Motor neuron (in vitro differentiated cells): ENCODE measurements at regions not wholly inside any gene's neighbourhood (a gene's known extent, or its start where the extent isn't known, plus 50 kb on each side); places are given as distances from the start of the nearest gene placed in this dataset.

Source experiments
- ATAC-seq, 8 experiments: fragments of 200-7000 bp; cut with Tn5 transposase; replicated peaks in 6 of 8; 2 replicates each; pipeline ENCODE4 v1.8.0; 2021; ENCODE audit warnings: mild to moderate bottlenecking in 8 of 8, moderate library complexity in 8 of 8
- H3K27ac ChIP-seq, 2 donors: fragments of 250-450 bp; sonication (Bioruptor Pico); 2 replicates each; pipeline ENCODE4 v1.9.0; 2021; ENCODE audit warnings: antibody characterized with exemption in 2 of 2, mild to moderate bottlenecking in 2 of 2, moderate library complexity in 1 of 2
- H3K4me1 ChIP-seq, 2 donors: fragments of 250-450 bp; sonication (Bioruptor Pico); replicated peaks in 1 of 2; 2 replicates each; pipeline ENCODE4 v1.6.1; 2021; ENCODE audit warnings: antibody characterized with exemption in 2 of 2, mild to moderate bottlenecking in 2 of 2, moderate library complexity in 1 of 2
- H3K4me3 ChIP-seq, 5 donors: fragments of 250-450 bp; sonication (Bioruptor Pico); 2 replicates each; pipeline ENCODE4 v1.9.0; 2021; ENCODE audit warnings: antibody characterized with exemption in 5 of 5, mild to moderate bottlenecking in 5 of 5, moderate library complexity in 4 of 5
- WGBS, 10 experiments: fragments of 450-650 bp; shearing (Covaris generic); methylation state at CpG; one replicate each; pipeline ENCODE4 v1.0.0; 2022; 5-methylcytosine and 5-hydroxymethylcytosine counted together
- in situ Hi-C, 9 experiments: fragments of 400-800 bp; cut with MboI; loops; one replicate each; pipeline ENCODE4 v1.15.0; 2021; ENCODE audit warnings: low sequenced_read_pairs in 9 of 9, low pct_unique_long_range_greater_than_20kb in 2 of 9; ENCODE audit not compliant: unreplicated experiment in 9 of 9

DNA sequence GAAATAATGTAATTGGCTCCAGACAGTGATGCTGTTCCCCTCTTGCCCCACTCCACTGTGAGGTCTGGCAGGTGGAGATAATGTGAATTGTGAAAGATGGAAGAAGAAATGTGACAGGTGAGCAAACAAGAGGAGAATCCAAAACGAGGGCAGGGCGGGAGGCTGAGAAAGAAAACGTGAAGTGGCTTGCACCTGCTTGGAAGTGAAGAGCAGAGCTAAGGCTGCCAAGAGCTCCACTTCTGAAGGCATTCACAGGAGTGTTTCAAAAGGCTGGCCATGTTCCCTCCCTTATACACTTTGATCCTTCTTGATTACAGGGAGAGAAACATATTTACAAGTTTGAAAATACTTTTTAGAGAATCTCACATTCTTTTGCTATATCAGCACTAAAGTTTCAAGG is 359.4 kb downstream of the EPHA7 start:
- H3K4me3 ChIP-seq = no peak overlapping the region
- 8 to 83% (median 63%) methylated on average over 2 to 3 of the region's 3 CpGs; no CpG with 5 or more reads in 1 of the 10 experiments for WGBS, 10 experiments
- no peak overlapping the region for H3K27ac ChIP-seq
- H3K4me1 ChIP-seq = no peaks in the 10 kb centered on the region
- in situ Hi-C loops = no loop called here
- ATAC-seq = no peak

DNA sequence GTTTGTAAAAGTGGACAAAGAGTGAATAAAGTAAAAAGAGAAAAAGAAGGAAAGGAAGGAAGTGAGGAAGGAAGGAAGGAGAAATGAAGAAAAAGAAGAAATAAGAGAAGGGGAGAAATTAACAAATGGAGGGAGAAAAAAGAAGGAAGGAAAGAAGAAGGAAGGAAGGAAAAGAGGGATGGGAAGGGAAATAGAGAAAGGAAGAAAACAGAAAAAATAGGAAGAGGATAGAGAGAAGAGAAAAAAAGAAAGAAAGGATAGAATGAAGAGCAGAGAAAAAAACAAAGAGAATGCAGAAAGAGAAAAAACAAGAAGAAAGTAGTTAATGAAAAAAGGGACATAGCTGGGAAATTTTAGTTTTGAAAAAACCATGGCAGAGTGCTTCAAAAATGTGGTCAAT is 361.8 kb downstream of the EPHA7 start:
- in situ Hi-C loops = no loop called here

DNA sequence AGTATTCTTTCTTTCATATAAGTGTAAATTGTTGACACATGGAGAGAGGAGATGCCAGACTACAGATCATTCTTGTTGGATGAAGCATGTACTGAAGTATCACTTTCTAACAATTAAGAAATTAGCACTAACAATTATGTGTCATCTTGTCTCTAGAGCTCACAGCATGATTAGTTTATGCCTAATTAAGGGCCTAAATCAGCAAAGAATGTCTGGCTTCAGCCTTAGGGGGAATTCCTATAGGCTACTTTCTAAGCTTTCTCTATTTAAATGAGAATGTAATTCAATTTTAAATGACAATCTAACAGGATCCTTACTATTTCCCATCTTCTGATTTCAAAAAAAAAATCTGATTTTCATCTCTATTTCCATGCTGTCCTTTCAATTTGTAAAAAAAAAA is 371.0 kb downstream of the EPHA7 start:
- in situ Hi-C loops = no loop called here
- Histone ChIP-seq H3K27ac (no peak overlapping the region), H3K4me1 (no peaks in the 10 kb centered on the region), H3K4me3 (no peak overlapping the region)
- ATAC-seq = no peak

More for the DNA sequence above, 361.8 kb downstream of the EPHA7 start:
- H3K4me3 ChIP-seq = no peak overlapping the region
- no peaks in the 10 kb centered on the region for H3K4me1 ChIP-seq
- no peak for ATAC-seq
- no peak overlapping the region for H3K27ac ChIP-seq

DNA sequence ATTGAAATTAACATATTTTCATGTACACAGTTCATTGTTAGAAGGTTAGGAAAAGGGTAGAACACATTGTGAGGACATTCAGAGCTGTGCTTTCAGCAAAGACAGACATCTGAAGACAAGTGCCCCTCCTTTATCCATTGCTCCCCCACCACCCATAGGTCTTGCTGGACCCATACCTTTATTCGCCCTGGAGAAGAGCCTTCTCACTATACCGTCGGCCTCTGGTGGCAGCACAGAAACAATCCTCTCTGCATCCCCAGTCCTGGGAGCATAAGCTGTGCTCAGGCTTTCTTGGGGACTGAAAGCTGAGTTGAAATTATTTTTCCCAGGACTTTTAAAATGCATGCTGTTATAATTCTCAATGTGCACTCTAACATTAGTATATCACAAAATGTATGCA is 372.3 kb downstream of the EPHA7 start:
- Histone ChIP-seq H3K27ac (no peak overlapping the region), H3K4me3 (no peak overlapping the region), H3K4me1 (no peaks in the 10 kb centered on the region)
- in situ Hi-C loops = no loop called here
- no peak for ATAC-seq
- 3 to 93% (median 69%) methylated on average over 1 to 3 of the region's 3 CpGs; no CpG with 5 or more reads in 4 of the 10 experiments for WGBS, 10 experiments

DNA sequence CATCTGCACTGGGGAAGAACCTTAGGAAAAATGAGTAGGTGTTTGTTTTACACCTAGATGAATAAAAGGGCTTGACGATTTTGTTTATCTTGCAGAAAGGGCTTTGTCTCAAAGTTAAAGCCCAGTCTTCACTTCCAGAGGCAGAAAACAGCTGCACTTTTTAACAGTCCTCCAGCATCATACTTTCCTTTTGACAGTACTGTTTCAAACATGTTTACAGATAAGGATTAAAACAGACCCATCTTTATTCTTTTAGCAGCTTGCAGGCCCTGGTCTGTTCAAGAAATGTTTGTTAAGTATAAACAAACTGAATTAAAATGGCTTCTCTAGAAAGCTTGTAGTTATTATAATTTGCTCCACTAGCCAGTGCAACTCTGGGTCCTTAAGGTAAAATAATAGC is 374.2 kb downstream of the EPHA7 start:
- no peak for ATAC-seq
- WGBS, 10 experiments = 0 to 67% (median 11%) methylated on average over 1 of the region's 1 CpG; no CpG with 5 or more reads in 3 of the 10 experiments
- H3K4me1 ChIP-seq = no peaks in the 10 kb centered on the region
- in situ Hi-C loops = no loop called here
- no peak overlapping the region for H3K4me3 ChIP-seq
- H3K27ac ChIP-seq = no peak overlapping the region

DNA sequence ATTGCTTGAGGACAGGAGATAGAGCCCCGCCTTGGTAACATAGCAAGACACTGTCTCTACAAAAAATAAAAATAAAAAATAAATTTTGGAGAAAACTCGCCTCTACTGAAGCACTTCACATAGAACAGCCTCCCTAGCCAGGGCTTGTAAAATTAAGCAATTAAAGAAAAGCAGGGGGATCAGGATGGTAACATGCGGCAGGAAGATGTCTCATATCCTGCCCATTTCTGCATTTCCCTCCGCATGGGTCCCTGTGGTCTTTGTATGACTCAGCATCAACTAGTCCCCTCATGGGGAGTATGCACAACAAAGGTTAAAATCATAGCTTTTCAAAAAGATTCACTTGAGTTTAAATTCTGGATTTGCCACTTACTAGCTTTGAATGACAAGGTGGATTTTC is 379.0 kb downstream of the EPHA7 start:
- H3K4me3 ChIP-seq = no peak overlapping the region
- in situ Hi-C loops = no loop called here
- H3K27ac ChIP-seq = no peak overlapping the region
- 0 to 100% (median 82%) methylated on average over 1 to 4 of the region's 4 CpGs for WGBS, 10 experiments
- no peaks in the 10 kb centered on the region for H3K4me1 ChIP-seq
- no peak for ATAC-seq

DNA sequence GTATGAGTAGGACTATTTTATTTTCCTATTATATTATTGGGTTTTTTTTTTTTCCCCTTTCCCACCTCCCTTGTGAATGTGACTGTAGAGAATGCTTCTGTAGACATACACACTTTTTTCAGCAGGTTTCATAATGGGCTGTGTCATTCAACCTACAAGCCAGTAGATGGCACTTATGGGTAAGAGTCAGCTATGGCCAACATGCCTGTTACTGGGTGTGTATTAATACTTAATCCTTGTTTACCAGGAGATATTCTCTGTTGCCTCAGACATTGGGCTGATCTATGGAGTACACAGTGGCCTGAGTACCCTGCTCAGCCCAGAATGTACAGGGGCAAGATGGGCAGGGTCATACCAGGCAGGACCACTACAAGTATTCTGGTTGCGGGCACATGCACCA is 382.5 kb downstream of the EPHA7 start:
- H3K4me3 ChIP-seq = no peak overlapping the region
- 0 to 100% (median 100%) methylated on average over 1 of the region's 1 CpG; no CpG with 5 or more reads in 7 of the 10 experiments for WGBS, 10 experiments
- H3K27ac ChIP-seq = no peak overlapping the region
- in situ Hi-C loops = no loop called here
- H3K4me1 ChIP-seq = no peaks in the 10 kb centered on the region
- peak in 2 of 8 experiments; percentile 29 to 36 for ATAC-seq

DNA sequence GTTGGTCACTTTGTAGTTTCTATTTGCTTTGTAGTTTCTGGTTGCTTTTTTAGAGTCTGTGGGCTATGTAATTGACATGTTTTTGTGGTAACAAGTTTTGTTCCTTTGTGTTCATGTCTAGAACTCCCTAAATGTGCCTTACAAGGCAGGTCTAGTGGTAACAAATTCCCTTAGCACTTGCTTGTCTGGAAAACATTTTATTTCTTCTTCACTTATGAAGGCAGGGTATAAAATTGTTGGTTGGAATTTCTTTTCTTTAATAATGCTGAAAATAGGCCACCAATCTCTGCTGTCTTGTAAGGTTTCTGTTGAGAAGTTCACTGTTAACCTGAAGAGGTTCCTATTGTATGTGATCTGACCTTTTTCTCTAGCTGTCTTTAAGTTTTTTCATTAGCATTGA is 383.6 kb downstream of the EPHA7 start:
- Histone ChIP-seq H3K27ac (no peak overlapping the region), H3K4me1 (no peaks in the 10 kb centered on the region), H3K4me3 (no peak overlapping the region)
- ATAC-seq = no peak
- in situ Hi-C loops = no loop called here

DNA sequence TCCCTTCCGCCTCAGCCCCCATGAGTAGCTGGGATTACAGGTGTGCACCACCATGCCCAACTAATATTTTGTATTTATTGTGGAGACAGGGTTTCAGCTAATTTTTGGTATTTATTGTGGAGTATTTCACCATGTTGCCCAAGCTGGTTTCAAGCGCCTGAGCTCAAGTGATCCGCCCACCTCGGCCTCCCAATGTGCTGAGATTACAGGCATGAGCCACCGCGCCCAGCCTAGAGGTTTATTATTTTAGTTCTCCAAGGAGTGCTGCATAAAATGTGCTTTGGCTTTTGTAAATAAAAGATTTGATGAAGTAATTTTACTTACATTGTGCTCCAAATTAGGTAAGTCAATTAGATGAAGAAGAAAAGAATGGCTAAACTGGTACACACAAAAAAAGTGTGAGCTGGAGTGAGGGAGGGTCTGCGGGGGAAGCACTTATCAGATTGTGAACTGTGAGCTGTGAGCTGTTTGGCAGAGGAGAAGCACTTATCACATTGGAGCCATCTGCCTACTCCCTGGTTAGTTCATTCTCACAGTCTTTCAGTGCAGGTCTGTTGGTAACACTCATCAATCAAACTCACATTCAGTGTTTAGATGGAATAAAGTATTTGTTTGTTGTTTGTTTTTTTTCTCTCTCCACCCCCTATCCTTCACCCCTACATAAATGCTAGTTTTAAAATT is 398.0 kb downstream of the EPHA7 start:
- 0 to 100% (median 65%) methylated on average over 1 to 7 of the region's 7 CpGs; no CpG with 5 or more reads in 2 of the 10 experiments for WGBS, 10 experiments
- H3K4me1 ChIP-seq = no peaks in the 10 kb centered on the region
- in situ Hi-C loops = no loop called here
- H3K4me3 ChIP-seq = no peak overlapping the region
- ATAC-seq = peak in 1 of 8 experiments; percentile 36
- no peak overlapping the region for H3K27ac ChIP-seq

DNA sequence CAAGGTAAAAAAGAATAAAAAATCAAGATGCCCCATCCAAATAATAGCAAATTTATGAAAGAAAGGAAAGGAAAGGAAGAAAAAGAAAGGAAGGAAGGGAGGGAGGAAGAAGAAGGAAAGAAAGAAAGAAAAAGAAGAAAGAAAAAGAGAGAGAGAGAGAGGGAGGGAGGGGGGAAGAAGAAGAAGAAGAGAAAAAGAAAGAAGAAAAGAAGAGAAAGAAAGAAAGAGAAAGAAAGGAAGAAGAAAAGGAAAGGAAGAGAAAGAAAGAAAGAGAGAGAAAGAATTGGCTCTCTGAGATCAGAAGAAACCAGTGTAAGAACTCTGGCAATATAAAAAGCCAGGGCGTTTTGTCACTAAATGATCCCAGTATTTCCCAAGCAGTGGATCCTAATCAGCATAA is 401.7 kb downstream of the EPHA7 start:
- 4 to 93% (median 48%) methylated on average over 1 of the region's 1 CpG for WGBS, 10 experiments
- H3K4me3 ChIP-seq = no peak overlapping the region
- in situ Hi-C loops = no loop called here
- no peak for ATAC-seq
- H3K27ac ChIP-seq = no peak overlapping the region
- H3K4me1 ChIP-seq = no peaks in the 10 kb centered on the region

DNA sequence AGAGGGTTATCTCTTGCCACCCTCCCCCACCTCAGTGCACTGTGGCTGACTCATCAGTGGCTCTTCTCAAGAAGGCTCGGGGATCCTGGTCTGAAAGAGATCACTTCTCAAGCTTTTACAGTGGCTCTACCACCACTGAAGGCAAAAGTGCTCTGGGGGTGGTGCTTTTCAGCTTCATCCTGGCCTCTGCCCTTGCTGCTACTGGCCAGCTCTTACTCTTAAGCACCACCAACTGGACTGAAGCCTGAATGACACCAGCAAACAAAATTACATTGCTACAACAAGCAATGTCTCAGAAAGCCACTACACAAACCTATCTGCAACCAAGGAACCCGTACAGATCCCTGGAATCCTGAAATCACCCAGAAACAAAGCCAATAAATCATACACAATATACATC is 402.1 kb downstream of the EPHA7 start:
- ATAC-seq = no peak
- Histone ChIP-seq H3K4me3 (no peak overlapping the region), H3K4me1 (no peaks in the 10 kb centered on the region), H3K27ac (no peak overlapping the region)
- in situ Hi-C loops = no loop called here
- 0 to 86% (median 52%) methylated on average over 1 to 2 of the region's 2 CpGs; no CpG with 5 or more reads in 2 of the 10 experiments for whole genome bisulfite sequencing, 10 experiments

DNA sequence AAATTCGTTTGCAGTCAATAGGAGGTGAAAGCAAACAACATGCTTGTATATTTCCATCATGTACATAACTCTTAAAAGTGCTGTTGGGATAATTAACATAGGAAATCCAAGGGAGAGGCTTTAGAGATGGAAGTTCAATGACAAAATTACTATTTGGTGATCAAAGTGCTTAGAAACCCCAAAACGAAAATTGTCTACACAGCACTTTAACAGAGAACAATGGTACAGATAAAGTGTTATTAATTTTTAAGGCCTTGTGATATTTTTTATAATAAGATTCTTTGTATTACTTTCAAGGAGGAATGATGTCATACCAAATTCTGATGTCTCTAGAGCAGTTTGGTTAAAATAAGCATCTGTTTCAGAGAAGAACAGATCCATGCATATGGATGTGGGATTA is 406.3 kb downstream of the EPHA7 start:
- H3K27ac ChIP-seq = no peak overlapping the region
- in situ Hi-C loops = no loop called here
- no peaks in the 10 kb centered on the region for H3K4me1 ChIP-seq
- peak in 2 of 8 experiments; percentile 31 to 61 for ATAC-seq
- H3K4me3 ChIP-seq = no peak overlapping the region
- WGBS, 10 experiments = 0 to 83% (median 37%) methylated on average over 1 to 2 of the region's 2 CpGs; no CpG with 5 or more reads in 1 of the 10 experiments

DNA sequence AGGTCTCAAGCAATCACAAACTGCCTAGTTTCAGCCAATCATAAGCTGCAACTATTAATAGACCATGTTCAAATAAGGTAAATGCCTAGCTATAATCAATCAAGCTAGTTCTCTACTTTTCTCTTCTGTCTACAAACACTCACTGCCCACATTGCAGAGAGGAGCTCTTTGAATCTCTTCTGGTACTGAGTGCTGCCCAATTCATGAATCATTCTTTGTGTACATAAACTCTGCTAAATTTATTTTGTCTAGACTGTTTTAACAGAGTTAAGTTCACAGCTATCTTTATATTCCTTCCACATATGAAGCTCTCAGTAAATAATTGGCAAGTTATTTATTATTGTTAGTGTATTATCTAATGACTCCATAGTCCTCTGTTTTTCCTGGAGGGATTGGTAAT is 411.0 kb downstream of the EPHA7 start:
- ATAC-seq = peak in 1 of 8 experiments; percentile 69
- no peak overlapping the region for H3K27ac ChIP-seq
- no peaks in the 10 kb centered on the region for H3K4me1 ChIP-seq
- H3K4me3 ChIP-seq = no peak overlapping the region
- in situ Hi-C loops = no loop called here

DNA sequence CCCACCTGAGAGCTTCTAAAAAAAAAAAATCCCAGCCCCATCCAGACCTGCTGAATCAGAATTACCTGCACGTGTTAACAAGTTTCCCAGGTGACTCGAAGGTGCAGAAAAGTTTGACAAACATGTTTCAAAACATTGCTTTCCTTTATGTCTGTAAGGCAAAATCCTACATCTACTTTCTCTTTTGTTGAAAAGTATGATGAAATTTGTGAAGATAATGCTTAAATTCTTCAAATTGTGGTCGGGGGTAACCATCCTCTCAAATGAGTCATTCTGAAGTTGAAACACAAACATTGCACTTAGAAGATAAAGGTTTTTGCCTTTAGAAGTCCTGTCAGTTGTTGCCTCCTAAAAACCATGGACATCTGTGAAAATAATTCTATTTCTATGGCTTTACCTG is 429.7 kb downstream of the EPHA7 start:
- 0 to 100% (median 66%) methylated on average over 1 to 3 of the region's 3 CpGs for WGBS, 10 experiments
- in situ Hi-C loops = no loop called here
- Histone ChIP-seq H3K4me1 (no peaks in the 10 kb centered on the region), H3K4me3 (no peak overlapping the region), H3K27ac (no peak overlapping the region)
- no peak for ATAC-seq
